ENCODE measurements at regions not wholly inside any gene's neighbourhood (a gene's known extent, or its start where the extent isn't known, plus 50 kb on each side); places are given as distances from the start of the nearest gene placed in this dataset.

GRCh38 chr6:14674867-14675648 is 557.5 kb downstream of the CD83 start:
- no peak overlapping the region for H3K4me3 ChIP-seq (ENCODE audit: low read depth, low read length)
- H3K4me1 ChIP-seq (ENCODE audit: control insufficient read depth, insufficient read depth, low read length): peaks cover 4% of the 10 kb centered on the region
- no peaks in the 10 kb centered on the region for H3K36me3 ChIP-seq (ENCODE audit: control insufficient read depth, insufficient read depth, low read length)
- no peaks in the 10 kb centered on the region for H3K9me3 ChIP-seq (ENCODE audit: control insufficient read depth, insufficient read depth, low read length)
- H3K27me3 ChIP-seq (ENCODE audit: control insufficient read depth, insufficient read depth, low read length): no peaks in the 10 kb centered on the region
- H3K9ac ChIP-seq (ENCODE audit: low read depth, low read length): no peak overlapping the region

GRCh38 chr6:14676064-14676463 is 558.5 kb downstream of the CD83 start:
- peaks cover 4% of the 10 kb centered on the region for H3K4me1 ChIP-seq (ENCODE audit: control insufficient read depth, insufficient read depth, low read length)
- no peak overlapping the region for H3K9ac ChIP-seq (ENCODE audit: low read depth, low read length)
- H3K27me3 ChIP-seq (ENCODE audit: control insufficient read depth, insufficient read depth, low read length): no peaks in the 10 kb centered on the region
- no peaks in the 10 kb centered on the region for H3K36me3 ChIP-seq (ENCODE audit: control insufficient read depth, insufficient read depth, low read length)
- no peaks in the 10 kb centered on the region for H3K9me3 ChIP-seq (ENCODE audit: control insufficient read depth, insufficient read depth, low read length)
- H3K4me3 ChIP-seq (ENCODE audit: low read depth, low read length): no peak overlapping the region

- Histone ChIP-seq H3K36me3 (ENCODE audit: control insufficient read depth, insufficient read depth, low read length) (no peaks in the 10 kb centered on the region), H3K27me3 (ENCODE audit: control insufficient read depth, insufficient read depth, low read length) (no peaks in the 10 kb centered on the region), H3K9ac (ENCODE audit: low read depth, low read length) (no peak overlapping the region), H3K9me3 (ENCODE audit: control insufficient read depth, insufficient read depth, low read length) (no peaks in the 10 kb centered on the region), H3K4me1 (ENCODE audit: control insufficient read depth, insufficient read depth, low read length) (peaks cover 4% of the 10 kb centered on the region), H3K4me3 (ENCODE audit: low read depth, low read length) (no peak overlapping the region)
Measured at GRCh38 chr6:14676977-14677781, 559.6 kb downstream of the CD83 start.

- Histone ChIP-seq H3K36me3 (ENCODE audit: control insufficient read depth, insufficient read depth, low read length) (no peaks in the 10 kb centered on the region), H3K27me3 (ENCODE audit: control insufficient read depth, insufficient read depth, low read length) (peaks cover 3% of the 10 kb centered on the region), H3K4me3 (ENCODE audit: low read depth, low read length) (no peak overlapping the region), H3K4me1 (ENCODE audit: control insufficient read depth, insufficient read depth, low read length) (peaks cover 4% of the 10 kb centered on the region), H3K9ac (ENCODE audit: low read depth, low read length) (no peak overlapping the region), H3K9me3 (ENCODE audit: control insufficient read depth, insufficient read depth, low read length) (no peaks in the 10 kb centered on the region)
Measured at GRCh38 chr6:14681699-14682487, 564.0 kb upstream of the JARID2 start.

- no peaks in the 10 kb centered on the region for H3K9me3 ChIP-seq (ENCODE audit: control insufficient read depth, insufficient read depth, low read length)
- no peak overlapping the region for H3K4me3 ChIP-seq (ENCODE audit: low read depth, low read length)
- no peaks in the 10 kb centered on the region for H3K36me3 ChIP-seq (ENCODE audit: control insufficient read depth, insufficient read depth, low read length)
- H3K27me3 ChIP-seq (ENCODE audit: control insufficient read depth, insufficient read depth, low read length): peaks cover 3% of the 10 kb centered on the region
- H3K9ac ChIP-seq (ENCODE audit: low read depth, low read length): no peak overlapping the region
- H3K4me1 ChIP-seq (ENCODE audit: control insufficient read depth, insufficient read depth, low read length): no peaks in the 10 kb centered on the region
Measured at GRCh38 chr6:14682812-14683211, 563.1 kb upstream of the JARID2 start.

- no peak overlapping the region for H3K9ac ChIP-seq (ENCODE audit: low read depth, low read length)
- no peaks in the 10 kb centered on the region for H3K9me3 ChIP-seq (ENCODE audit: control insufficient read depth, insufficient read depth, low read length)
- no peak overlapping the region for H3K4me3 ChIP-seq (ENCODE audit: low read depth, low read length)
- H3K27me3 ChIP-seq (ENCODE audit: control insufficient read depth, insufficient read depth, low read length): peaks cover 3% of the 10 kb centered on the region
- no peaks in the 10 kb centered on the region for H3K36me3 ChIP-seq (ENCODE audit: control insufficient read depth, insufficient read depth, low read length)
- H3K4me1 ChIP-seq (ENCODE audit: control insufficient read depth, insufficient read depth, low read length): no peaks in the 10 kb centered on the region
Measured at GRCh38 chr6:14689639-14690038, 556.2 kb upstream of the JARID2 start.

GRCh38 chr6:14690120-14691056 is 555.5 kb upstream of the JARID2 start:
- Histone ChIP-seq H3K9ac (ENCODE audit: low read depth, low read length) (no peak overlapping the region), H3K36me3 (ENCODE audit: control insufficient read depth, insufficient read depth, low read length) (no peaks in the 10 kb centered on the region), H3K9me3 (ENCODE audit: control insufficient read depth, insufficient read depth, low read length) (no peaks in the 10 kb centered on the region), H3K4me3 (ENCODE audit: low read depth, low read length) (no peak overlapping the region), H3K4me1 (ENCODE audit: control insufficient read depth, insufficient read depth, low read length) (no peaks in the 10 kb centered on the region), H3K27me3 (ENCODE audit: control insufficient read depth, insufficient read depth, low read length) (peaks cover 3% of the 10 kb centered on the region)

- no peaks in the 10 kb centered on the region for H3K36me3 ChIP-seq (ENCODE audit: control insufficient read depth, insufficient read depth, low read length)
- no peaks in the 10 kb centered on the region for H3K27me3 ChIP-seq (ENCODE audit: control insufficient read depth, insufficient read depth, low read length)
- H3K9ac ChIP-seq (ENCODE audit: low read depth, low read length): no peak overlapping the region
- no peaks in the 10 kb centered on the region for H3K9me3 ChIP-seq (ENCODE audit: control insufficient read depth, insufficient read depth, low read length)
- no peak overlapping the region for H3K4me3 ChIP-seq (ENCODE audit: low read depth, low read length)
- H3K4me1 ChIP-seq (ENCODE audit: control insufficient read depth, insufficient read depth, low read length): no peaks in the 10 kb centered on the region
Measured at GRCh38 chr6:14692208-14692607, 553.7 kb upstream of the JARID2 start.

GRCh38 chr6:14693301-14694192 is 552.3 kb upstream of the JARID2 start:
- H3K4me3 ChIP-seq (ENCODE audit: low read depth, low read length): no peak overlapping the region
- no peaks in the 10 kb centered on the region for H3K27me3 ChIP-seq (ENCODE audit: control insufficient read depth, insufficient read depth, low read length)
- no peaks in the 10 kb centered on the region for H3K36me3 ChIP-seq (ENCODE audit: control insufficient read depth, insufficient read depth, low read length)
- H3K9me3 ChIP-seq (ENCODE audit: control insufficient read depth, insufficient read depth, low read length): no peaks in the 10 kb centered on the region
- no peaks in the 10 kb centered on the region for H3K4me1 ChIP-seq (ENCODE audit: control insufficient read depth, insufficient read depth, low read length)
- no peak overlapping the region for H3K9ac ChIP-seq (ENCODE audit: low read depth, low read length)

GRCh38 chr6:14694308-14694707 is 551.6 kb upstream of the JARID2 start:
- no peaks in the 10 kb centered on the region for H3K36me3 ChIP-seq (ENCODE audit: control insufficient read depth, insufficient read depth, low read length)
- no peaks in the 10 kb centered on the region for H3K9me3 ChIP-seq (ENCODE audit: control insufficient read depth, insufficient read depth, low read length)
- H3K4me3 ChIP-seq (ENCODE audit: low read depth, low read length): no peak overlapping the region
- H3K4me1 ChIP-seq (ENCODE audit: control insufficient read depth, insufficient read depth, low read length): no peaks in the 10 kb centered on the region
- H3K9ac ChIP-seq (ENCODE audit: low read depth, low read length): no peak overlapping the region
- H3K27me3 ChIP-seq (ENCODE audit: control insufficient read depth, insufficient read depth, low read length): no peaks in the 10 kb centered on the region
